Upper lobe of left lung (tissue), 4 donors: ENCODE measurements at regions not wholly inside any gene's neighbourhood (a gene's known extent, or its start where the extent isn't known, plus 50 kb on each side); places are given as distances from the start of the nearest gene placed in this dataset.

Experiments used
- EP300 ChIP-seq, 4 donors: sonication (generic); formaldehyde crosslinking; IDR thresholded peaks; one replicate each; pipeline ENCODE4 v1.5.1; 2017; ENCODE audit warnings: antibody characterized with exemption in 4 of 4, control low read depth in 2 of 4
- POLR2A ChIP-seq, 4 donors: fragments of 450-650 bp; IDR thresholded peaks; one replicate each; pipeline ENCODE4 v1.5.1; 2016 to 2017; ENCODE audit warnings: antibody characterized with exemption in 4 of 4, mild to moderate bottlenecking in 2 of 4
- POLR2AphosphoS5 ChIP-seq, 2 donors: sonication (generic); formaldehyde crosslinking; IDR thresholded peaks; one replicate each; pipeline ENCODE4 v1.5.1; 2017; ENCODE audit warnings: antibody characterized with exemption in 2 of 2
- TF ChIP-seq, protein P1 (sequence below), 6 experiments: fragments of 450-650 bp in 4 of 6; fragments of 200-600 bp in 2 of 6; sonication (generic) in 2 of 6; IDR thresholded peaks; one replicate each; pipeline ENCODE4 v1.5.1; 2016 to 2019; ENCODE audit warnings: antibody characterized with exemption in 6 of 6

DNA sequence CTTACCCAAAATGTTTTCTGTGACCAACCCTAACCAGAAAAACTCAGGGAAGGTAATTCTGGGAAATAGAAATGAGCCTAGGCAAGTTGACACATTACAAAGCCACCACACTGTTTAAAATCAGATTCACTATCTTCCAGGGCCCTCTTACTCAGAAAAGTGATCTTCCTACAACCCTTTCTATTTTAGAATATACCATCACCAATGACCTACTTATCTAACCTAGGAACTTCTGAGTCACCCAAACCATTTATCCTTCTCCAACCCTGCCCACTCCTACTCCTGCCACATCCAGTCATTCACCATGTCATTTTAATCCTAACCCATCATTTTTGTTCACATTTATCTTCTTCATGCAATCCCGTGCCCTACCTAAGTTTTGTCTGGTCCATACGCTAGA, 89.9 kb downstream of the FTHL17 start:
- TF ChIP-seq, protein P1, sequence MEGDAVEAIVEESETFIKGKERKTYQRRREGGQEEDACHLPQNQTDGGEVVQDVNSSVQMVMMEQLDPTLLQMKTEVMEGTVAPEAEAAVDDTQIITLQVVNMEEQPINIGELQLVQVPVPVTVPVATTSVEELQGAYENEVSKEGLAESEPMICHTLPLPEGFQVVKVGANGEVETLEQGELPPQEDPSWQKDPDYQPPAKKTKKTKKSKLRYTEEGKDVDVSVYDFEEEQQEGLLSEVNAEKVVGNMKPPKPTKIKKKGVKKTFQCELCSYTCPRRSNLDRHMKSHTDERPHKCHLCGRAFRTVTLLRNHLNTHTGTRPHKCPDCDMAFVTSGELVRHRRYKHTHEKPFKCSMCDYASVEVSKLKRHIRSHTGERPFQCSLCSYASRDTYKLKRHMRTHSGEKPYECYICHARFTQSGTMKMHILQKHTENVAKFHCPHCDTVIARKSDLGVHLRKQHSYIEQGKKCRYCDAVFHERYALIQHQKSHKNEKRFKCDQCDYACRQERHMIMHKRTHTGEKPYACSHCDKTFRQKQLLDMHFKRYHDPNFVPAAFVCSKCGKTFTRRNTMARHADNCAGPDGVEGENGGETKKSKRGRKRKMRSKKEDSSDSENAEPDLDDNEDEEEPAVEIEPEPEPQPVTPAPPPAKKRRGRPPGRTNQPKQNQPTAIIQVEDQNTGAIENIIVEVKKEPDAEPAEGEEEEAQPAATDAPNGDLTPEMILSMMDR (IDR thresholded peaks at IDR 0.05): no peak
- no peak for TF ChIP-seq POLR2A (IDR thresholded peaks at IDR 0.05)
- TF ChIP-seq POLR2AphosphoS5 (IDR thresholded peaks at IDR 0.05): no peak
- no peak for TF ChIP-seq EP300 (IDR thresholded peaks at IDR 0.05)
